ENCODE measurements at regions not wholly inside any gene's neighbourhood (a gene's known extent, or its start where the extent isn't known, plus 50 kb on each side); places are given as distances from the start of the nearest gene placed in this dataset.

- no peaks in the 10 kb centered on the region for H3K23me2 ChIP-seq (ENCODE audit: low read depth, low read length)
- H3K56ac ChIP-seq (replicated peaks; ENCODE audit: insufficient read length, low read depth, low read length), result no peak overlapping the region
- H3K27me3 ChIP-seq (replicated peaks in 1 of 4; ENCODE audit: control insufficient read depth in 3 of 4, extremely low read depth in 1 of 4, insufficient read depth in 3 of 4, low read length in 3 of 4), result no peaks in the 10 kb centered on the region
- no peak overlapping the region for H3K27ac ChIP-seq (ENCODE audit: low read depth, low read length)
- no peak overlapping the region for H4K91ac ChIP-seq (replicated peaks; ENCODE audit: insufficient read length, low read length)
- no peak overlapping the region for H3K14ac ChIP-seq (ENCODE audit: insufficient read length)
- H3K4me1 ChIP-seq (replicated peaks in 1 of 4; ENCODE audit: control insufficient read depth in 3 of 4, insufficient read depth in 4 of 4, low read length in 3 of 4), result peaks cover 0 to 14% (median 10%) of the 10 kb centered on the region in 4 experiments
- no peak for DNase-seq (ENCODE audit: low read depth in 1 of 2, low spot score in 2 of 2)
- no peak overlapping the region for H2BK12ac ChIP-seq (ENCODE audit: low read depth, low read length)
- H3K4ac ChIP-seq (replicated peaks; ENCODE audit: insufficient read length, low read depth, low read length), result no peak overlapping the region
- TF ChIP-seq POLR2A (IDR thresholded peaks at IDR 0.05; ENCODE audit: control extremely low read depth in 1 of 2, low read depth in 2 of 2, low read length in 2 of 2), result no peak
- H2BK120ac ChIP-seq (replicated peaks; ENCODE audit: low read depth, low read length), result no peak overlapping the region
- H3K9me3 ChIP-seq (ENCODE audit: insufficient read depth in 2 of 2, low read depth in 1 of 2, low read length in 1 of 2), result no peaks in the 10 kb centered on the region
- peak overlapping the region; percentile 50; the same call in 1 of the 2 replicates for H2BK20ac ChIP-seq (ENCODE audit: low read length)
- no peaks in the 10 kb centered on the region for H3K36me3 ChIP-seq (ENCODE audit: control insufficient read depth in 2 of 4, insufficient read depth in 4 of 4, low read length in 3 of 4)
- 50% methylated on average over 3 of the region's 3 CpGs; no CpG with 5 or more reads in 1 of the 2 experiments for WGBS, 2 experiments (ENCODE audit: extremely low coverage in 1 of 2, insufficient coverage in 1 of 2, insufficient read length in 1 of 2, insufficient replicate concordance in 2 of 2, low coverage in 1 of 2, low lambda C conversion rate in 2 of 2, missing lambda C conversion rate in 1 of 2)
- H3K4me2 ChIP-seq (ENCODE audit: insufficient read depth in 1 of 2, low read depth in 2 of 2, low read length in 2 of 2), result no peak overlapping the region
- H2AFZ ChIP-seq (ENCODE audit: low read length), result no peak overlapping the region
- H3K79me1 ChIP-seq (ENCODE audit: low read depth, low read length), result no peaks in the 10 kb centered on the region
- H3K79me2 ChIP-seq (ENCODE audit: control insufficient read depth in 1 of 2, insufficient read depth in 2 of 2, low read length in 2 of 2), result no peaks in the 10 kb centered on the region
- ChIA-PET CTCF (ENCODE audit: partially characterized antibody) (interaction anchor here (0.5 to 2.5 kb wide), 16 partner anchors 10 to 239 kb away, joined by 3 to 9 read pairs (median 3); no protein-coding TSS in a partner anchor), POLR2A (ENCODE audit: partially characterized antibody) (no interaction called here)
- no peak for FAIRE-seq
- no peak overlapping the region for H2BK15ac ChIP-seq (ENCODE audit: low read length)
- no peak overlapping the region for H3K18ac ChIP-seq (ENCODE audit: extremely low read depth, low read length)
- H2BK5ac ChIP-seq (ENCODE audit: low read depth, low read length), result no peak overlapping the region
- H3K4me3 ChIP-seq (ENCODE audit: extremely low read depth in 1 of 4, insufficient read depth in 2 of 4, low read depth in 3 of 4, low read length in 4 of 4), result no peak overlapping the region
- no peak overlapping the region for H3K9ac ChIP-seq (replicated peaks in 1 of 4; ENCODE audit: extremely low read depth in 1 of 4, low read depth in 3 of 4, low read length in 3 of 4)
- H4K8ac ChIP-seq (ENCODE audit: extremely low read depth, insufficient read depth, low read length), result no peak overlapping the region
- H4K20me1 ChIP-seq (replicated peaks in 1 of 2; ENCODE audit: control insufficient read depth in 1 of 2, insufficient read depth in 2 of 2, low read length in 2 of 2), result no peaks in the 10 kb centered on the region
- H4K5ac ChIP-seq (ENCODE audit: insufficient read length, low read depth, low read length), result no peak overlapping the region
- no peak overlapping the region for H2AK5ac ChIP-seq (ENCODE audit: low read depth, low read length)
- H3K23ac ChIP-seq (ENCODE audit: insufficient read length), result no peak overlapping the region
Observed at GRCh38 chr7:27435461-27435860, 192.9 kb downstream of the EVX1 start.
